Activated CD8-positive, alpha-beta T cell treated with anti-CD3 and anti-CD28 coated beads, Interleukin-2, amount 10 ng/mL, durations not matched to agents 7 days and 5 days (primary cell): ENCODE measurements at regions not wholly inside any gene's neighbourhood (a gene's known extent, or its start where the extent isn't known, plus 50 kb on each side); places are given as distances from the start of the nearest gene placed in this dataset.

Source experiments
- ATAC-seq: fragments of 150-1000 bp; cut with Tn5 transposase; one replicate; pipeline ENCODE4 v1.10.0; 2021; ENCODE audit warnings: moderate library complexity
- CTCF ChIA-PET: fragments of 350-600 bp; sonication (Branson Sonifier 250); formaldehyde crosslinking; loops from one replicate; lab custom pipeline; 2021; ENCODE audit warnings: antibody characterized with exemption; lab: Charles Lee
- POLR2A ChIA-PET: fragments of 350-600 bp; sonication (Branson Sonifier 250); formaldehyde crosslinking; loops from one replicate; lab custom pipeline; 2021; ENCODE audit warnings: antibody characterized with exemption; lab: Charles Lee
- DNase-seq: peaks from one replicate; pipeline ENCODE4 v3.0.0-alpha.2; 2020
- H3K27ac Mint-ChIP-seq: one replicate; pipeline ENCODE4 v1.8.0; 2021; ENCODE audit warnings: mild to moderate bottlenecking, mixed read lengths
- H3K27me3 Mint-ChIP-seq: one replicate; pipeline ENCODE4 v1.8.0; 2021; ENCODE audit warnings: low read depth, mixed read lengths
- H3K36me3 Mint-ChIP-seq: one replicate; pipeline ENCODE4 v1.8.0; 2021; ENCODE audit warnings: low read depth, mixed read lengths
- H3K4me1 Mint-ChIP-seq: one replicate; pipeline ENCODE4 v1.8.0; 2021; ENCODE audit warnings: low read depth, mixed read lengths
- H3K4me3 Mint-ChIP-seq: one replicate; pipeline ENCODE4 v1.8.0; 2021; ENCODE audit warnings: mild to moderate bottlenecking, mixed read lengths
- H3K9me3 Mint-ChIP-seq: one replicate; pipeline ENCODE4 v1.8.0; 2022; ENCODE audit warnings: mixed read lengths; ENCODE audit not compliant: insufficient read depth

GRCh38 chr5:144698484-144698883 is 527.8 kb downstream of the KCTD16 start:
- H3K27me3 Mint-ChIP-seq = no peaks in the 10 kb centered on the region
- no peak overlapping the region for H3K27ac Mint-ChIP-seq
- no peaks in the 10 kb centered on the region for H3K4me1 Mint-ChIP-seq
- H3K36me3 Mint-ChIP-seq = no peaks in the 10 kb centered on the region
- H3K4me3 Mint-ChIP-seq = no peak overlapping the region
- ATAC-seq = no peak
- no peaks in the 10 kb centered on the region for H3K9me3 Mint-ChIP-seq
- POLR2A ChIA-PET = no interaction called here
- DNase-seq = no peak
- CTCF ChIA-PET = no interaction called here

GRCh38 chr5:144697847-144698262 is 527.2 kb downstream of the KCTD16 start:
- no peak for DNase-seq
- ChIA-PET POLR2A (no interaction called here), CTCF (no interaction called here)
- H3K27me3 Mint-ChIP-seq = no peaks in the 10 kb centered on the region
- H3K4me3 Mint-ChIP-seq = no peak overlapping the region
- H3K36me3 Mint-ChIP-seq = no peaks in the 10 kb centered on the region
- ATAC-seq = no peak
- no peaks in the 10 kb centered on the region for H3K9me3 Mint-ChIP-seq
- no peaks in the 10 kb centered on the region for H3K4me1 Mint-ChIP-seq
- H3K27ac Mint-ChIP-seq = no peak overlapping the region

GRCh38 chr5:144691936-144692335 is 521.3 kb downstream of the KCTD16 start:
- Mint-ChIP-seq H3K9me3 (peaks cover 10% of the 10 kb centered on the region), H3K4me1 (no peaks in the 10 kb centered on the region), H3K27me3 (no peaks in the 10 kb centered on the region), H3K4me3 (no peak overlapping the region), H3K36me3 (no peaks in the 10 kb centered on the region), H3K27ac (no peak overlapping the region)
- ChIA-PET CTCF (no interaction called here), POLR2A (no interaction called here)
- no peak for ATAC-seq
- no peak for DNase-seq

DNA sequence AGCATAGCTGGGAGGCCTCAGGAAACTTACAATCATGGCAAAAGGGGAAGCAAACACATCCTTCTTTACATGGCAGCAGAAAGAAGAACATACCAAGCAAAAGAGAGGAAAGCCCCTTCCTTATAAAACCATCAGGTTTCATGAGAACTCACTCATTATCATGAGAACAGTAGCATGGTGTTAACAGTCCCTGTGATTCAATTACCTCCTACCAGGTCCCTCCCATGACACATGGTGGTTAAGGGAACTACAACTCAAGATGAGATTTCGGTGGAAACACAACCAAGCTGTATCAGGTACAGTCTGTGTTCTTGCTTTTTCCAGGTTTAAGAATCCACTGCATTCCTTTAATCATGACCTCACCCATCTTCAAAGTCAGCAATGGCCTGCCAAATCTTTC is 514.2 kb downstream of the KCTD16 start:
- Mint-ChIP-seq H3K27ac (no peak overlapping the region), H3K4me1 (no peaks in the 10 kb centered on the region), H3K27me3 (no peaks in the 10 kb centered on the region), H3K9me3 (peaks cover 4% of the 10 kb centered on the region), H3K4me3 (no peak overlapping the region), H3K36me3 (no peaks in the 10 kb centered on the region)
- ChIA-PET CTCF (no interaction called here), POLR2A (no interaction called here)
- DNase-seq (no peak), ATAC-seq (no peak)

DNA sequence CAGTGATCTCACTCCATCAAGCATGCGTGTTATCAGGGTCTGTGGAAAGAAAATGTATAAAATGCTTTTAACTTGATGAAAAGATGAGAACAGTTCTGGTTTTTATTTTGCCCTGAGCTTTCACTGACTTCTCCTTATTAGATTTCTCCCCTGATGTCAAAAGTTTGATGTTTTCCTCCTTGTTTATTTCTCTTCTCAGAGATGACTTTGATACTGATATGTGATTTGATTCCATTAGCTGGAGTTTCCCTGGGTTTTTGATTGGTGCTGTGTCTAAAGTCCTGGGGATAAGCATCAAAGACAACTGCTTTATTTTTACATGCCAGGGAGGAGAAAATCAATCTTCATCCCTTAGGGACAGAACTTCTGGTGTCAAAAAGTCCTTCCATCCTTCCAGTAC is 510.0 kb downstream of the KCTD16 start:
- no peaks in the 10 kb centered on the region for H3K27me3 Mint-ChIP-seq
- H3K9me3 Mint-ChIP-seq = no peaks in the 10 kb centered on the region
- no peak for DNase-seq
- H3K4me1 Mint-ChIP-seq = no peaks in the 10 kb centered on the region
- no peak for ATAC-seq
- ChIA-PET CTCF (no interaction called here), POLR2A (no interaction called here)
- no peak overlapping the region for H3K27ac Mint-ChIP-seq
- H3K4me3 Mint-ChIP-seq = no peak overlapping the region
- H3K36me3 Mint-ChIP-seq = no peaks in the 10 kb centered on the region

- Mint-ChIP-seq H3K4me1 (no peaks in the 10 kb centered on the region), H3K36me3 (no peaks in the 10 kb centered on the region), H3K4me3 (no peak overlapping the region), H3K9me3 (peaks cover 5% of the 10 kb centered on the region), H3K27ac (no peak overlapping the region), H3K27me3 (no peaks in the 10 kb centered on the region)
- CTCF ChIA-PET = no interaction called here
- POLR2A ChIA-PET = no interaction called here
- ATAC-seq (no peak), DNase-seq (no peak)
Measured at GRCh38 chr5:144671066-144671465, 500.4 kb downstream of the KCTD16 start.

DNA sequence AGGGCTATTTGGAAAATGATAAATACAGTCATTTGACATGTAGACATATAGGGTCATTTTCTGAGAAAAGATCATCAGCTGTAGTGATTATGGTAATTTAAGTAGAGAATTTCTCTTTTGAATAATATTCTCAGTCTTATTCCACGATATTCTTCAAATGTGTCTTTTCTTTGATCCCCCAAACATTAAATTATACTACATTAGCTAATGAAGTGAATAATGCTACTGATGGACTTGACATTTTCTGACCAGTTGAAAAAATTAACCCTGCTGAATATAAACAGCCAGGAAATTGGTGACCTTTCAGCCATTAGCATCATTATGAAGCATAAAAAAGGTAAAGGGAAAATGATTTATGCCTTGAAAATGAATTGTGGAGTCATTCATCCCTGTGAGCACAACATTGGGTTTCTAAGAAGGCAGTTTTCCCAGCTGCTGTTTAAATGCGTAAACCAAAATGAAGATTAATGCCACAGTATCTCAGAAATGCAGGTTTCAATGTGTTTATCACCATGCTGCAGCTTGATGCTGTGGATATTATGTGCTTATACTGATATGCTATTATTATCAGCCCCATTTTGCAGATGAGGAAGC is 489.1 kb downstream of the KCTD16 start:
- H3K27ac Mint-ChIP-seq = no peak overlapping the region

GRCh38 chr5:144644317-144644716 is 473.6 kb downstream of the KCTD16 start:
- ATAC-seq = no peak
- Mint-ChIP-seq H3K36me3 (no peaks in the 10 kb centered on the region), H3K4me1 (no peaks in the 10 kb centered on the region), H3K27ac (no peak overlapping the region), H3K27me3 (no peaks in the 10 kb centered on the region), H3K4me3 (no peak overlapping the region), H3K9me3 (no peaks in the 10 kb centered on the region)
- no peak for DNase-seq
- CTCF ChIA-PET = no interaction called here
- POLR2A ChIA-PET = no interaction called here

More for the DNA sequence above, 489.1 kb downstream of the KCTD16 start:
- ChIA-PET POLR2A (no interaction called here), CTCF (no interaction called here)
- no peak for ATAC-seq
- H3K27me3 Mint-ChIP-seq = no peaks in the 10 kb centered on the region
- H3K9me3 Mint-ChIP-seq = no peaks in the 10 kb centered on the region
- no peaks in the 10 kb centered on the region for H3K36me3 Mint-ChIP-seq
- no peak for DNase-seq
- no peak overlapping the region for H3K4me3 Mint-ChIP-seq
- H3K4me1 Mint-ChIP-seq = no peaks in the 10 kb centered on the region

DNA sequence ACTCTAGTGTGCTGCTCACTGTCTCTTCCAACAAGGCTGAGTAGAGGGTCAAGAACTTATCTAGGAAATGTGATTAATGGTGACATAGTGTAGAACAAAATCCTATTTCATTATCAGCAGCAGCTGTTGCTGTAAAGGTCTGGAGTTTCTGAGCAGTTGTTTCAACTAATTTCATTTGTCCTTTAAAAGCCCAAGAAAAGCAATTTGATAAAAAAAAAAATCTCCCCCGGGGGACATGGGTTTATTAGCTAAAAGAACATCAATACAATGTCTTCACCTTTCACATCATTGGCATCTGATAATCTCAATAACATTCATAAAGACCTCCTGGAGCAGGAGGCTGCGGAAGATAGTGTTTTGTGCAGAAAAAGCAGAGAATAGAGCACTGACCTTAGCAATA is 468.1 kb downstream of the KCTD16 start:
- Mint-ChIP-seq H3K4me3 (no peak overlapping the region), H3K27ac (no peak overlapping the region), H3K36me3 (no peaks in the 10 kb centered on the region), H3K27me3 (no peaks in the 10 kb centered on the region), H3K4me1 (no peaks in the 10 kb centered on the region), H3K9me3 (peaks cover 9% of the 10 kb centered on the region)
- DNase-seq (no peak), ATAC-seq (no peak)
- POLR2A ChIA-PET = no interaction called here
- CTCF ChIA-PET = no interaction called here

DNA sequence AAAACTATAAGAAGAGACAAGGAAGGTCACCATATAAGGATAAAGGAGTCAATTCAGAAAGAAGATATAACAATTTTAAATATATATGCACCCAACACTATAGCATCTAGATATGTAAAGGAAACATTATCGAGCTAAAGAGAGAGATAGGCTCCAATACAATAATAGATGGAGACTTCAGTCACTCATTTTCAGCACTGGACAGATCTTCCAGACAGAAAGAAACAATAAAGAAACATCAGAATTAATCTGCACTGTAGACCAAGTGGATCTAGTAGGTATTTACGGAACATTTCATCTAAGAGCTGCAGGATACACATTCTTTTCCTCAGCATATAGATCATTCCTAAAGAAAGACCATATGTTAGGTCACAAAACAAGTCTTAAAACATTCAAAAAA is 463.5 kb downstream of the KCTD16 start:
- DNase-seq (no peak), ATAC-seq (no peak)
- H3K27me3 Mint-ChIP-seq = no peaks in the 10 kb centered on the region
- no peak overlapping the region for H3K27ac Mint-ChIP-seq
- H3K36me3 Mint-ChIP-seq = no peaks in the 10 kb centered on the region
- ChIA-PET CTCF (no interaction called here), POLR2A (no interaction called here)
- H3K4me1 Mint-ChIP-seq = no peaks in the 10 kb centered on the region
- no peak overlapping the region for H3K4me3 Mint-ChIP-seq
- H3K9me3 Mint-ChIP-seq = peaks cover 22% of the 10 kb centered on the region

GRCh38 chr5:144598451-144599068 is 427.9 kb downstream of the KCTD16 start:
- ChIA-PET CTCF (no interaction called here), POLR2A (no interaction called here)
- DNase-seq = no peak
- ATAC-seq = no peak
- Mint-ChIP-seq H3K27me3 (no peaks in the 10 kb centered on the region), H3K4me3 (no peak overlapping the region), H3K27ac (no peak overlapping the region), H3K4me1 (no peaks in the 10 kb centered on the region), H3K9me3 (peaks cover 4% of the 10 kb centered on the region), H3K36me3 (no peaks in the 10 kb centered on the region)

- Mint-ChIP-seq H3K27ac (no peak overlapping the region), H3K4me1 (no peaks in the 10 kb centered on the region), H3K4me3 (no peak overlapping the region), H3K36me3 (no peaks in the 10 kb centered on the region), H3K27me3 (no peaks in the 10 kb centered on the region), H3K9me3 (peaks cover 4% of the 10 kb centered on the region)
- DNase-seq (no peak), ATAC-seq (no peak)
- POLR2A ChIA-PET = no interaction called here
- CTCF ChIA-PET = no interaction called here
Measured at GRCh38 chr5:144596517-144596916, 425.8 kb downstream of the KCTD16 start.

DNA sequence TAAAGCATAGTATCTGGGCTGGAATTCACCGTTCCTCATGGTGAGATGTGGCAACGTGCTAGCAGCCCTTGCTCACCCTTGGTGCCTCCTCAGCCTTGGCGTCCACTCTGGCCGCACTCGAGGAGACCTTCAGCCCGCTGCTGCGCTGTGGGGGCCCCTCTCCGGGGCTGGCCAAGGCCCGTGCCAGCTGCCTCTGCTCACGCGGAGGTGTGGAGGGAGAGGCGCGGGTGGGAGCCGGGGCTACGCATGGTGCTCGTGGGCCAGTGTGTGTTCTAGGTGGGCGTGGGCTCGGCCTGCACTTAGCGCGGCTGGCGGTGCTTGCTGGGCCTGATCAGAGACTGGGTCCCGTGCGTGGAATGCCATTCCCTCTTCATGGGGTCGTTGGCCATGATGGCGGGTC is 424.2 kb downstream of the KCTD16 start:
- CTCF ChIA-PET = no interaction called here
- Mint-ChIP-seq H3K27ac (no peak overlapping the region), H3K4me1 (no peaks in the 10 kb centered on the region), H3K36me3 (no peaks in the 10 kb centered on the region), H3K4me3 (no peak overlapping the region), H3K9me3 (peaks cover 4% of the 10 kb centered on the region), H3K27me3 (no peaks in the 10 kb centered on the region)
- DNase-seq = no peak
- POLR2A ChIA-PET = no interaction called here
- no peak for ATAC-seq
